HS-27A (cell line): ENCODE measurements at regions not wholly inside any gene's neighbourhood (a gene's known extent, or its start where the extent isn't known, plus 50 kb on each side); places are given as distances from the start of the nearest gene placed in this dataset.

ENCODE experiments used
- DNase-seq: peaks from one replicate; pipeline ENCODE4 v3.0.0-alpha.2; 2012; ENCODE audit warnings: low read depth, missing footprints

- no peak for DNase-seq
These were observed 224.2 kb upstream of the IRX3 start for GRCh38 chr16:54510685-54511221.

- no peak for DNase-seq
These were observed 222.9 kb upstream of the IRX3 start for GRCh38 chr16:54509456-54509855.

- no peak for DNase-seq
These were observed 221.8 kb upstream of the IRX3 start for GRCh38 chr16:54508351-54508750.

- no peak for DNase-seq
These were observed 220.3 kb upstream of the IRX3 start for GRCh38 chr16:54506741-54507500.

GRCh38 chr16:54506214-54506580 lies 219.6 kb upstream of the IRX3 start:
- no peak for DNase-seq

GRCh38 chr16:54505549-54506213 lies 219.1 kb upstream of the IRX3 start:
- no peak for DNase-seq

- no peak for DNase-seq
These were observed 217.8 kb upstream of the IRX3 start for GRCh38 chr16:54504372-54504771.

- DNase-seq: no peak
These were observed 217.3 kb upstream of the IRX3 start for GRCh38 chr16:54503856-54504219.

GRCh38 chr16:54503011-54503855 lies 216.6 kb upstream of the IRX3 start:
- DNase-seq: no peak

- DNase-seq: no peak
These were observed 215.2 kb upstream of the IRX3 start for GRCh38 chr16:54501797-54502196.

- DNase-seq: no peak
These were observed 207.0 kb upstream of the IRX3 start for GRCh38 chr16:54493594-54493993.

- DNase-seq: no peak
These were observed 206.5 kb upstream of the IRX3 start for GRCh38 chr16:54493061-54493460.

- DNase-seq: no peak
These were observed 203.5 kb upstream of the IRX3 start for GRCh38 chr16:54490112-54490488.

- DNase-seq: no peak
These were observed 202.9 kb upstream of the IRX3 start for GRCh38 chr16:54489225-54490111.

- no peak for DNase-seq
These were observed 202.1 kb upstream of the IRX3 start for GRCh38 chr16:54488729-54489128.

GRCh38 chr16:54487933-54488332 lies 201.3 kb upstream of the IRX3 start:
- no peak for DNase-seq

- no peak for DNase-seq
These were observed 198.1 kb upstream of the IRX3 start for GRCh38 chr16:54484700-54485099.

GRCh38 chr16:54482892-54483574 lies 196.4 kb upstream of the IRX3 start:
- no peak for DNase-seq

- no peak for DNase-seq
These were observed 193.8 kb upstream of the IRX3 start for GRCh38 chr16:54480429-54480828.

- no peak for DNase-seq
These were observed 193.0 kb upstream of the IRX3 start for GRCh38 chr16:54479546-54479945.

- no peak for DNase-seq
These were observed 191.1 kb upstream of the IRX3 start for GRCh38 chr16:54477714-54478113.
